ENCODE measurements at regions not wholly inside any gene's neighbourhood (a gene's known extent, or its start where the extent isn't known, plus 50 kb on each side); places are given as distances from the start of the nearest gene placed in this dataset.

- no peak for TF ChIP-seq GATA2 (IDR thresholded peaks at IDR 0.05; ENCODE audit: low read depth, low read length)
- no peak for TF ChIP-seq GATA3 (IDR thresholded peaks at IDR 0.05; ENCODE audit: low read depth, low read length)
Measured at GRCh38 chr4:14260591-14260990, 633.1 kb upstream of the BOD1L1 start.

All from SH-SY5Y (cell line).